HCT116 (cell line): ENCODE measurements at regions not wholly inside any gene's neighbourhood (a gene's known extent, or its start where the extent isn't known, plus 50 kb on each side); places are given as distances from the start of the nearest gene placed in this dataset.

Source experiments
- ATAC-seq: fragments of 200-7000 bp; cut with Tn5 transposase; 2 replicates; pipeline ENCODE4 v1.9.1; 2020; ENCODE audit warnings: mild to moderate bottlenecking, moderate library complexity
- BruUV-seq: library from RNA; stranded (reverse); fragments of 400-500 nt; replicated peaks from 2 replicates; lab custom pipeline; 2021; lab: Mats Ljungman, UMichigan
- CTCF ChIA-PET: fragments of 300-600 bp; sonication (Branson Sonifier 250); formaldehyde crosslinking; loops from one replicate; lab custom pipeline; 2021; ENCODE audit warnings: antibody characterized with exemption; lab: Charles Lee
- POLR2A ChIA-PET: fragments of 300-600, 350-600 bp; sonication (Branson Sonifier 250); formaldehyde crosslinking; loops from one replicate; lab custom pipeline; 2021; ENCODE audit warnings: antibody characterized with exemption; lab: Charles Lee
- RAD21 ChIA-PET, 2 experiments: fragments of 300-600 bp; sonication (Branson Sonifier 250); formaldehyde crosslinking; loops; one replicate each; lab custom pipeline; 2023; ENCODE audit warnings: low total read pairs in 2 of 2; ENCODE audit not compliant: uncharacterized antibody in 2 of 2, unreplicated experiment in 2 of 2, low non-redundant PET in 1 of 2; lab: Charles Lee
- DNase-seq: peaks from one replicate; pipeline ENCODE4 v3.0.0-alpha.2; 2010; ENCODE audit warnings: low read depth, low spot score
- H2AFZ ChIP-seq: fragments of 200-600 bp; shearing (Covaris generic), sonication (generic); 2 replicates; pipeline ENCODE4 v1.6.1; 2017; ENCODE audit warnings: low read depth, mixed run types, mixed read lengths, antibody characterized with exemption, low read length; ENCODE audit not compliant: poor library complexity, severe bottlenecking
- H3K27ac ChIP-seq: 2 replicates; pipeline ENCODE4 v1.5.1; 2012; ENCODE audit warnings: low read depth, low read length
- H3K27me3 ChIP-seq: fragments of 200-600 bp; sonication (generic); 2 replicates; pipeline ENCODE4 v1.6.1; 2016; ENCODE audit warnings: mixed run types, low read length, mixed read lengths; ENCODE audit not compliant: insufficient read depth
- H3K36me3 ChIP-seq, 2 experiments: fragments of 200-500 bp in 1 of 2; fragments of 200-600 bp in 1 of 2; sonication (Bioruptor generic) in 1 of 2; sonication (generic) in 1 of 2; 2 replicates each; pipeline versions ENCODE4 v1.5.1 to v1.6.1; 2014 to 2016; ENCODE audit warnings: low read length in 2 of 2, inconsistent platforms in 1 of 2, mixed read lengths in 1 of 2, mixed run types in 1 of 2; ENCODE audit not compliant: insufficient read depth in 2 of 2, control insufficient read depth in 1 of 2
- H3K4me1 ChIP-seq, 2 experiments: fragments of 200-600 bp in 1 of 2; sonication (generic) in 1 of 2; 2 replicates each; pipeline versions ENCODE4 v1.5.1 to v1.6.1; 2012 to 2017; ENCODE audit warnings: low read length in 2 of 2, inconsistent platforms in 1 of 2, mild to moderate bottlenecking in 1 of 2, mixed read lengths in 1 of 2, mixed run types in 1 of 2, moderate library complexity in 1 of 2; ENCODE audit not compliant: insufficient read depth in 2 of 2, control insufficient read depth in 1 of 2
- H3K4me2 ChIP-seq: fragments of 200-600 bp; sonication (generic); 2 replicates; pipeline ENCODE4 v1.6.1; 2017; ENCODE audit warnings: mixed run types, low read length, mixed read lengths
- H3K4me3 ChIP-seq, 2 experiments: fragments of 200-600 bp in 1 of 2; sonication (generic) in 1 of 2; replicated peaks in 1 of 2; 2 replicates each; pipeline ENCODE4 v1.5.1; 2011 to 2016; ENCODE audit warnings: low read length in 2 of 2, control low read depth in 1 of 2, low read depth in 1 of 2, mild to moderate bottlenecking in 1 of 2, mixed read lengths in 1 of 2, mixed run types in 1 of 2
- H3K79me2 ChIP-seq: fragments of 200-600 bp; sonication (generic); 2 replicates; pipeline ENCODE4 v1.6.1; 2017; ENCODE audit warnings: mild to moderate bottlenecking, mixed run types, low read length, moderate library complexity, mixed read lengths; ENCODE audit not compliant: insufficient read depth
- H3K9ac ChIP-seq: fragments of 200-600 bp; sonication (generic); 2 replicates; pipeline ENCODE4 v1.6.1; 2016; ENCODE audit warnings: low read length, mixed read lengths
- H3K9me2 ChIP-seq: fragments of 200-600 bp; sonication (generic), shearing (Covaris generic); 2 replicates; pipeline ENCODE4 v1.6.1; 2017; ENCODE audit warnings: mixed run types, mild to moderate bottlenecking, moderate library complexity; ENCODE audit not compliant: insufficient read depth
- H3K9me3 ChIP-seq, 2 experiments: fragments of 200-500 bp in 1 of 2; fragments of 200-600 bp in 1 of 2; sonication (Bioruptor generic) in 1 of 2; sonication (generic) in 1 of 2; 2 replicates each; pipeline ENCODE4 v1.6.1; 2014 to 2017; ENCODE audit warnings: low read length in 2 of 2, mixed read lengths in 2 of 2, inconsistent platforms in 1 of 2, low read depth in 1 of 2, mild to moderate bottlenecking in 1 of 2, mixed run types in 1 of 2, moderate library complexity in 1 of 2; ENCODE audit not compliant: control insufficient read depth in 1 of 2, insufficient read depth in 1 of 2
- H4K20me1 ChIP-seq: fragments of 200-600 bp; sonication (generic), shearing (Covaris generic); 2 replicates; pipeline ENCODE4 v1.6.1; 2017; ENCODE audit warnings: mixed run types, mild to moderate bottlenecking, moderate library complexity; ENCODE audit not compliant: insufficient read depth
- CBX3 ChIP-seq: IDR thresholded peaks from 2 replicates; pipeline ENCODE4 v1.6.1; 2012; ENCODE audit warnings: low read depth
- CEBPB ChIP-seq: IDR thresholded peaks from 2 replicates; pipeline ENCODE4 v1.6.1; 2012; ENCODE audit warnings: low read depth
- EGR1 ChIP-seq: IDR thresholded peaks from 2 replicates; pipeline ENCODE4 v1.6.1; 2012; ENCODE audit warnings: low read depth
- EZH2 ChIP-seq: fragments of 200-600 bp; sonication (generic); IDR thresholded peaks from 2 replicates; pipeline ENCODE4 v1.6.1; 2017; ENCODE audit warnings: antibody characterized with exemption, mixed run types
- EZH2phosphoT487 ChIP-seq: fragments of 200-600 bp; IDR thresholded peaks from 2 replicates; pipeline ENCODE4 v1.6.1; 2018; ENCODE audit warnings: antibody characterized with exemption, borderline replicate concordance
- POLR2A ChIP-seq: IDR thresholded peaks from 2 replicates; pipeline ENCODE4 v1.7.0; 2011; ENCODE audit warnings: borderline replicate concordance; ENCODE audit not compliant: insufficient read depth, insufficient read length; ENCODE audit errors: extremely low read depth
- POLR2AphosphoS5 ChIP-seq: IDR thresholded peaks from 2 replicates; pipeline ENCODE4 v1.6.1; 2011; ENCODE audit warnings: mild to moderate bottlenecking, low read depth, low read length, moderate library complexity
- RAD21 ChIP-seq: IDR thresholded peaks from 2 replicates; pipeline ENCODE4 v1.6.1; 2012; ENCODE audit warnings: low read depth, mild to moderate bottlenecking
- SIN3A ChIP-seq: IDR thresholded peaks from 2 replicates; pipeline ENCODE4 v1.6.1; 2012; ENCODE audit warnings: low read depth
- SP1 ChIP-seq: IDR thresholded peaks from 2 replicates; pipeline ENCODE4 v1.6.1; 2012; ENCODE audit warnings: low read depth
- SRF ChIP-seq: IDR thresholded peaks from 2 replicates; pipeline ENCODE4 v1.6.1; 2012; ENCODE audit warnings: low read depth
- TCF7L2 ChIP-seq: IDR thresholded peaks from 2 replicates; pipeline ENCODE4 v1.7.0; 2011; ENCODE audit warnings: borderline replicate concordance, inconsistent platforms; ENCODE audit not compliant: insufficient read depth, insufficient read length; ENCODE audit errors: extremely low read depth
- ZBTB33 ChIP-seq: IDR thresholded peaks from 2 replicates; pipeline ENCODE4 v1.6.1; 2011; ENCODE audit warnings: mild to moderate bottlenecking, low read length, moderate library complexity; ENCODE audit not compliant: insufficient replicate concordance; ENCODE audit errors: extremely low read depth
- intact Hi-C: fragments of 100-400 bp; cut with micrococcal nuclease; formaldehyde crosslinking; loops from 2 replicates; pipeline ENCODE4 v1.10.0; 2022
- TF ChIP-seq, protein P1 (sequence below): IDR thresholded peaks from 2 replicates; pipeline ENCODE4 v1.6.1; 2012; ENCODE audit warnings: low read depth

GRCh38 chr5:72691751-72692150, 124.7 kb upstream of the TNPO1 start:
- Histone ChIP-seq H4K20me1 (no peaks in the 10 kb centered on the region), H3K4me3 (no peak overlapping the region), H3K9ac (no peak overlapping the region), H3K79me2 (no peaks in the 10 kb centered on the region), H2AFZ (no peak overlapping the region), H3K4me1 (no peaks in the 10 kb centered on the region), H3K9me2 (no peaks in the 10 kb centered on the region), H3K27ac (no peak overlapping the region), H3K36me3 (no peaks in the 10 kb centered on the region), H3K9me3 (no peaks in the 10 kb centered on the region), H3K4me2 (no peak overlapping the region), H3K27me3 (0 out of 2 replicates have a peak, but pooled peaks cover 13% of the 10 kb centered on the region)
- DNase-seq (no peak), ATAC-seq (no peak)
- TF ChIP-seq SP1: no peak
- no peak for TF ChIP-seq EGR1
- no peak for TF ChIP-seq TCF7L2
- TF ChIP-seq, protein P1, sequence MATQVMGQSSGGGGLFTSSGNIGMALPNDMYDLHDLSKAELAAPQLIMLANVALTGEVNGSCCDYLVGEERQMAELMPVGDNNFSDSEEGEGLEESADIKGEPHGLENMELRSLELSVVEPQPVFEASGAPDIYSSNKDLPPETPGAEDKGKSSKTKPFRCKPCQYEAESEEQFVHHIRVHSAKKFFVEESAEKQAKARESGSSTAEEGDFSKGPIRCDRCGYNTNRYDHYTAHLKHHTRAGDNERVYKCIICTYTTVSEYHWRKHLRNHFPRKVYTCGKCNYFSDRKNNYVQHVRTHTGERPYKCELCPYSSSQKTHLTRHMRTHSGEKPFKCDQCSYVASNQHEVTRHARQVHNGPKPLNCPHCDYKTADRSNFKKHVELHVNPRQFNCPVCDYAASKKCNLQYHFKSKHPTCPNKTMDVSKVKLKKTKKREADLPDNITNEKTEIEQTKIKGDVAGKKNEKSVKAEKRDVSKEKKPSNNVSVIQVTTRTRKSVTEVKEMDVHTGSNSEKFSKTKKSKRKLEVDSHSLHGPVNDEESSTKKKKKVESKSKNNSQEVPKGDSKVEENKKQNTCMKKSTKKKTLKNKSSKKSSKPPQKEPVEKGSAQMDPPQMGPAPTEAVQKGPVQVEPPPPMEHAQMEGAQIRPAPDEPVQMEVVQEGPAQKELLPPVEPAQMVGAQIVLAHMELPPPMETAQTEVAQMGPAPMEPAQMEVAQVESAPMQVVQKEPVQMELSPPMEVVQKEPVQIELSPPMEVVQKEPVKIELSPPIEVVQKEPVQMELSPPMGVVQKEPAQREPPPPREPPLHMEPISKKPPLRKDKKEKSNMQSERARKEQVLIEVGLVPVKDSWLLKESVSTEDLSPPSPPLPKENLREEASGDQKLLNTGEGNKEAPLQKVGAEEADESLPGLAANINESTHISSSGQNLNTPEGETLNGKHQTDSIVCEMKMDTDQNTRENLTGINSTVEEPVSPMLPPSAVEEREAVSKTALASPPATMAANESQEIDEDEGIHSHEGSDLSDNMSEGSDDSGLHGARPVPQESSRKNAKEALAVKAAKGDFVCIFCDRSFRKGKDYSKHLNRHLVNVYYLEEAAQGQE: no peak
- no peak for TF ChIP-seq EZH2
- TF ChIP-seq EZH2phosphoT487: no peak
- POLR2A ChIA-PET: no interaction called here
- intact Hi-C loops: no loop called here
- CTCF ChIA-PET: no interaction called here
- RAD21 ChIA-PET: no interaction called here
- no TSS peak for BruUV-seq

- H3K9me2 ChIP-seq: no peaks in the 10 kb centered on the region
- no peak overlapping the region for H3K4me3 ChIP-seq
- RAD21 ChIA-PET: no interaction called here
- no peak for ATAC-seq
- POLR2A ChIA-PET: no interaction called here
- no TSS peak for BruUV-seq
- no peaks in the 10 kb centered on the region for H3K79me2 ChIP-seq
- H3K9me3 ChIP-seq: no peaks in the 10 kb centered on the region
- 0 out of 2 replicates have a peak, but pooled peaks cover 13% of the 10 kb centered on the region for H3K27me3 ChIP-seq
- no peaks in the 10 kb centered on the region for H3K36me3 ChIP-seq
- H4K20me1 ChIP-seq: no peaks in the 10 kb centered on the region
- H3K27ac ChIP-seq: no peak overlapping the region
- intact Hi-C loops: no loop called here
- H3K4me2 ChIP-seq: no peak overlapping the region
- no peak overlapping the region for H2AFZ ChIP-seq
- CTCF ChIA-PET: no interaction called here
- TF ChIP-seq CEBPB (no peak), POLR2A (no peak), SIN3A (no peak), SP1 (no peak), SRF (no peak), POLR2AphosphoS5 (no peak), TCF7L2 (no peak), EGR1 (no peak), CBX3 (no peak), ZBTB33 (no peak), EZH2phosphoT487 (no peak), EZH2 (no peak), RAD21 (no peak)
- no peak overlapping the region for H3K9ac ChIP-seq
- no peak for DNase-seq
- H3K4me1 ChIP-seq: no peaks in the 10 kb centered on the region
Observed at GRCh38 chr5:72688916-72689315, 127.5 kb upstream of the TNPO1 start.
